ENCODE measurements at regions not wholly inside any gene's neighbourhood (a gene's known extent, or its start where the extent isn't known, plus 50 kb on each side); places are given as distances from the start of the nearest gene placed in this dataset.
A peak's percentile ranks its signal among the peaks of the same experiment; 100 is the strongest.
"Not testable (repeated sequence)": the region's sequence is repeated elsewhere in the genome, so short reads cannot be mapped to it uniquely, and the experiment has no call there.

GRCh38 chr7:27419581-27420177 lies 177.1 kb downstream of the EVX1 start:
- no peak for DNase-seq

DNA sequence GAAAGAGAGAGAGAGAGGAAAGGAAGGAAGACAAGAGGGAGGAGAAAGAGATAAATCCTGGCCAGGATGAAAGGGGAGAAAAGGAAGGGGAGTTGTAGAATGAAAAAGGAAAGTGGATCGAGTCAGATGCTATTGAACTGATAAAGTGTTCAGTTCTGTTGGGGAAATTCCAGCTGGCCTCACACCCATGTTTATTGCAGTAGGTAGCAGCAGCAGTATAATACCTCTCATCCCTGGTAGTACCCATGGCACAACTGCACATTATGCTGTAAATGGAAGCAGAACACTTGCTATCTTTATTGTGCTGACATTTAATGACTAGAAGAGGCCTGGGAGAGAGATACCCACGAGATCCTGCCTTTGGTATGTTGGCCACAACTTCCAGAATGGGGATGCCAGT lies 178.1 kb downstream of the EVX1 start:
- no peak for DNase-seq

GRCh38 chr7:27423290-27423689 lies 180.7 kb downstream of the EVX1 start:
- DNase-seq: no peak

DNA sequence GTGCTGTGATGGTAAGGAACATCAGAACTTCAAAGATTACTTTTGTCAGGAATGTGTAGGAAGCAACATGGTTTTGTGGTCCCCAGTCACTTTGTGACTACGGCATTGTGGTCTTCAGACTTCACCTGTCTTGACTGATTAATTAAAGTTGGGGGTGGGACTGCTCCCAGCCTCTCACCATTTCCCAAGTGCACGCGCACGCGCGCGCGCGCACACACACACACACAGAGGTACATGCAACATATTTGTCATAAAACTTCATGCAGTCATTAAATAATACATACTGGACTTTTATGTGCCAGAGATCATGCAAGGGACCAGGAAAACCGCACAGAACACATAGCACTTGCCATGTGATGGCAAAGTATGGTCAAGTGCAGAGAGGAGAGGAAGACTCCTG lies 181.2 kb downstream of the EVX1 start:
- no peak for DNase-seq

DNA sequence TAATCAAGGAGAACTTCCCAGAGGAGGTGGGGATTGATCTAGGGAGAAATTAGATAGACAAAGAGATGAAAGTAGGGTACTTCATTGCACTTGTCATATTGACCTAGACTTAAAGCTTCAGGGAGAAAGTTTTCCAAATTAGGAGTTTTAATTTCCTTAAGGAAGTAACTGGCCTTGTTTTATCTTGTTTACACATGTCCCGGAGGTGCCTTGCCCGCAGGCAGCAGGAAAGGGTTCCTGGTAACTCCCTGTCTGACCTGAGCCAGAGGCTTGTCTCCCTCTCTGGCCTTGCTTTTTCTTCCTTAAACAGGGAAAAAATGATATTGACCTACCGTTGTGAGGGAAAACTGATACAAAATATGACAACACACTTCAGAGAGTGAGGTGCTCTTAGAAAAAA lies 181.6 kb downstream of the EVX1 start:
- DNase-seq: no peak

DNA sequence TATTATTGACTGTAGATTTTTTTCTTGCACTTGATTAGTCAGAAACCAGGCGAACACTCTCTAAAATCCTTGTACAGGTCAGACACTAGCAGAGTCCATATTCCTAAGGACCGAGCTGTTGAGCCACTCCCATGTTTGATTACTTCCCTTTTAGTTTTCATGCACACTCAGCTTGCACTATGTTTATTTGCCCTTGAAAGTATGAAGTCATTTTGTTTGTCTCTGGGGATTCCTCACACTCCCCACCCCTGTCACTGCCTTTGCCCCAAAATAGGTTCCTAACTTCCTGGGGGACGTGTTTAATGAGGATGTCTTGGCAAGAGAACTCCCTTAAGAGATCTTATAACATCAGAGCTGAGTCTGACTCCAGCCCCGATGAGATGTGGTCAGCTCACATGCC lies 182.1 kb downstream of the EVX1 start:
- no peak for DNase-seq

DNA sequence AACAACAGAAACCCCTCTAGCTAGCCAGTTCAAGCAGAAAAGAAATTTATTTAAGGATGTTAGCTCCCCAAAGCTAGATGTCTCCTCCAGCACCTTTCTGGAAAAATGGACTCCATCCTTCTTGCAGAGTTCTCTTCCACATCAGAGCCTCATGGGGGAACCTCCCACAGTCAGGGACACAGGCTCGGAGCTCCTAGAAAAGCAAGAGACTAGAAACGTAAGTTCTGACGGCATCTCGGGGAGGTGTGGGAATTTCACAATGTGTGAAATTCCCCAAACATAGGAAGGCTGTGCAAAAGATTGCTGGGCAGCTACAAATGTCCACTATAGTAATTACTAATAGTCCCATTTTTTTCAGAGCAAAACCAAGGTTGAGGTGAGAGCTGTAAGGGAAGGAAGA lies 184.8 kb downstream of the EVX1 start:
- no peak for DNase-seq

- DNase-seq: peak; percentile 68
Observed at GRCh38 chr7:27430105-27430504, 187.5 kb downstream of the EVX1 start.

GRCh38 chr7:27431465-27431864 lies 188.9 kb downstream of the EVX1 start:
- no peak for DNase-seq

GRCh38 chr7:27433581-27433980 lies 191.0 kb downstream of the EVX1 start:
- no peak for DNase-seq

DNA sequence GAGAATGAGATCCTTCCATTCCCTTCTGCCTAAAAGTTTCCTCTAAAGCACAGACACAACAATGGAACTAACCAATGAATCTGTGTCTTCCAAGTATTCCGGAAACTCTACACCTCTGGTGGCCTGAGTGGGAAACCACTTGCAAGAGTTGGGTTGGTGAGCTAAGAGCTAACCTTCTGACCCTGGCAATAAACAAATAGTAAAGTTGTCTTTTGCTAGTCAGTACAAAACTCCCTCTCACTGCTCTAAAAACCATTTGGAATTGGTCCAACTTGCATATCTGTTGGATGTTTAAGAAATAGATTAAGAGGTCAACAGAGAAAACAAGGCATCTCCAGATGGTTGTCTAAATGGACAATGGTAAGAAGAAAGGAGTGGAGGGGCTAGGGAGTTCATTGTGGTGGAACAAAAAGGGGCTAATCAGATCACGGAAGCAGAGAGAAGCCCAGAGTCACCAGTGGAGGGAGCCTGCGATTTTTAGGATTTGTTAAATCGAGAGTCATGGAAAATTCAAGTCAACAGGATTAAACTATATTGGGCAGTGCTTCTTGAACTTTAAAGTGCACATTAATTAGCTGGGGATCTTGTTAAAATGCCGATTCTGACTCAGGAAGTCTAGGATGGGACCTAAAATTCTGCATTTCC lies 192.3 kb downstream of the EVX1 start:
- no peak for DNase-seq

GRCh38 chr7:27435461-27435860 lies 192.9 kb downstream of the EVX1 start:
- no peak for DNase-seq

- no peak for DNase-seq
Observed at GRCh38 chr7:27438881-27439589, 196.4 kb downstream of the EVX1 start.

DNA sequence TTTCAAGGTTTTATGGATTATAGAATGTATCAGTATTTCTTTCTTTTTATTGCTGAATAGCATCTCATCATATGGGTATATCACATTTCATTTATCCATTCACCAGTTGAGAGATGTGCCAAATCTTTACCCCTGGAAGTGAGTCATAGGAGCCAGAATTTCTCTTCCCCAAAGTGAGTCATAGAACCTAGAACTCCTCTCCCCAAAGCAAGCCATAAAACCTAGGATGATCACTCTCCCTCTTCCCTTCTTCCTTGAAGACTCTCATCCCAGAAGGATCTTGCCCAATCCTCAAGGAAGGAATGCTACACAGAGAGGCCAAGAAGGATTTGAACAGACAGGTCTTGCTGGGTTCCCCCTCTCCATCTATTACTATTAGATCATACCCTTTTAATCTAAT lies 199.9 kb downstream of the EVX1 start:
- no peak for DNase-seq

DNA sequence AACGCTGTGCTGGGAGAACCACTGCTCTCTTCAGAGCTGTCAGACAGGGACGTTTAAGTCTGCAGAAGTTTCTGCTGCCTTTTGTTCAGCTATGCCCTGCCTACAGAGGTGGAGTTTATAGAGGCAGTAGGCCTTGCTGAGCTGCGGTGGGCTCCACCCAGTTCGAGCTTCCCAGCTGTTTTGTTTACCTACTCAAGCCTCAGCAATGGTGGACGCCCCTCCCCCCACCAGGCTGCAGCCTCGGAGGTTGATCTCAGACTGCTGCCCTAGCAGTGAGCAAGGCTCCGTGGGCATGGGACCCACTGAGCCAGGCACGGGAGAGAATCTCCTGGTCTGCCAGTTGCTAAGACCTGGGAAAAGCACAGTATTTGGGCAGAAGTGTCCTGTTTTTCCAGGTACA lies 206.4 kb downstream of the EVX1 start:
- not testable (repeated sequence) for DNase-seq

- DNase-seq: no peak
Observed at GRCh38 chr7:27453702-27454405, 208.8 kb downstream of the HIBADH start.

DNA sequence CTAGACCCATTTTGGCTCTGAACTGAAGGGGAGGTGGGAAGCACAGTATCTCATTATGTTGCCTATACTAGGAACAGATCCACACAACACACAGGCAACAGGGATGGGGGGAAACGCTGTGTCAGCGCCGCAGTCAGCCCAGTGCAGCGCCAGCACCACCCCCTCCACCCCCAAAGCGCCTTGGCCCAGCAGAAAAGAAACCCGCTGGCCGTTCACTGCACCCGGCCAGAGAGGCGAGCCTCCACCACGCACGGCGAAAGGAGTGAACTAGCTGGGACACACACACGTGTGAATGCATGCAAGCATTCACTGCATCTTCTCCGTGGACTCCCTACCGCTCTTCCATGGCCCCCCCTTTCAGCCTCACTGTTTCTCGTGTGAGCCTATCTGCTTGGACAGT lies 205.6 kb downstream of the HIBADH start:
- DNase-seq: not testable (repeated sequence)

GRCh38 chr7:27457603-27458565 lies 204.8 kb downstream of the HIBADH start:
- DNase-seq: not testable (repeated sequence)

DNA sequence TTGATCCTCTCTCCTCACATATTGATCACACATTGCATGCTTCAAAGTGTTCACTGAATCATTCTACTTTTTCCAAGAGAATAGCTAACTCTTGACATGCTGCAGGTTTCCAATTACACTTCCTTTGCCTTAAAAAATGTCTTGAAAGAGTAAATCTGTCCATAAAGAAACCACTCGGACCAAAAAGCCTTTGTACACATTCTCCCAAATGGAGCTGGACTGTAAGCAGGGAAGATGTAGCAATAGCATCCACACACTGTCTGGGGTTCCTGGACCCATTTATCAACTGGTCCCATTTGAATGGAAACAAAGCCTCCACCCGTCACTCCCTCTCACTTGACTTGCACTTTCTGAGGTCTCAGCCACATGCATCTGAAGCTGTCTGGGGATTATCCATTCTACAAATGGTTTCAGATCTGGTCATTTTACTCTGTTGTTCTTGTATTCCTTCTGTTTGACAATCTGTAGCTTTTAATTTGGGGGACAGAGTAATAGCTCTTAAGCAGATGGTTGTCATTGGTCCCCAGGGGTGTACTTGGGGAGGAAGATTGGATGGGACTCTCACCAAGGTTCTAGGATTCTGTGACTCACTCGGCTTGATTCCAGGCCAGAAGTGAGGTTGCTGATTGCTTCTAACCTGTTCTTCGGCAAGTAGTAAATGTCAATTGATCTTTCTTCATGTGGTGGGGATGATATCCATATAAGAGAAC lies 203.5 kb downstream of the HIBADH start:
- DNase-seq: no peak

DNA sequence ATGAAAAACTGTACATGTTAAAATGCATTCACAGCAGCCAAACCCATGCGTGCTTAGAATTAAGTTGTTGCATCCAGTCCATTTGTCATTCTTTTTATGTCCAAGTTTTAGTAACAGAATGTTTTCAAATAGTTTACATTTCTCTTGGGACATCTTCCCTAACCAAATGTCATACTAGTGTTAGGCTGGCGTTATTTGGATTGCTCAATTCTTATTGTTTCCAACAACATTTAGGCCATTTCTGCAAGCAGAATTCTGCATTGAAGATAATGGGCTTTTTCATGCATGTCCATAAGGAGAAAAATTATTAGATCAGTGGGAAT lies 203.0 kb downstream of the HIBADH start:
- DNase-seq: no peak

DNA sequence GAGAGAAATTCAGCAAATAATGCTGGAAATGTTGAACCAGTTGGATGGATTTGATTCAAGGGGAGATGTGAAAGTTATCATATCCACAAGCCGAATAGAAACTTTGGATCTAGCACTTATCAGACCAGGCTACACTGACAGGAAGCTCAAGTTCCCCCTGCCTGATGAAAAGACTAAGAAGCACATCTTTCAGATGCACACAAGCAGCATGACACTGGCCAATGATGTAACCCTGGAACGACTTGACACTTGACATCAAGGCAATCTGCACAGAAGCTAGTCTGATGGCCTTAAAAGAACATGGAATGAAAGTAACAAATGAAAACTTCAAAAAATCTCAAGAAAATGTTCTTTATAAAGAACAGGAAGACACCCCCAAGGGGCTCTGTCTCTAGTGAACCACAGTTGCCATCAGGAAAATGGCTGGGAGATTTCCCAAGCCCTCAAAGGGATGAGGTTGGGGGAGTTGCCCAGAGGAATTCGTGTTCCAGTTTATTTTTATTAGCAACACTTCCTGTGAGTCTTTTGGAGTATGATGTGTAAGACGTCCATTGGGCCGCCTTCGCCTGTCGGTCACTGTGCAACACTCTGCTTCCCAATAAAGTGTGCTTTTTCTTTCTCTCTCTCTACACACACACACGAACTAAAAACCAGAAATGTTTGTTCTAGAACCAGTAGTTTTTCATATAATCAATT lies 200.0 kb downstream of the HIBADH start:
- no peak for DNase-seq

All from RPMI8226 (cell line).